Right lobe of liver (tissue), 6 donors: ENCODE measurements at regions not wholly inside any gene's neighbourhood (a gene's known extent, or its start where the extent isn't known, plus 50 kb on each side); places are given as distances from the start of the nearest gene placed in this dataset.
"Not testable (repeated sequence)": the region's sequence is repeated elsewhere in the genome, so short reads cannot be mapped to it uniquely, and the experiment has no call there.

ENCODE experiments used
- ATAC-seq, 4 donors: fragments of 200-7000 bp; cut with Tn5 transposase; one replicate each; pipeline ENCODE4 v1.9.1; 2020; ENCODE audit warnings: mild to moderate bottlenecking in 4 of 4, moderate library complexity in 4 of 4
- DNase-seq, 3 donors: peaks; one replicate each; pipeline ENCODE4 v3.0.0-alpha.2; 2020
- H3K27ac ChIP-seq, 3 donors: fragments of 200-600 bp; one replicate each; pipeline ENCODE4 v1.8.0; 2022
- H3K27me3 ChIP-seq, 2 donors: fragments of 200-600 bp; one replicate each; pipeline ENCODE4 v1.8.0; 2022
- H3K36me3 ChIP-seq, 4 donors: fragments of 200-600 bp; sonication (generic) in 1 of 4; one replicate each; pipeline versions ENCODE4 v1.5.1 to v1.8.0; 2017 to 2022; ENCODE audit warnings: control low read depth in 1 of 4
- H3K4me1 ChIP-seq, 4 donors: fragments of 200-600 bp; sonication (generic) in 1 of 4; one replicate each; pipeline versions ENCODE4 v1.5.1 to v1.8.0; 2017 to 2022; ENCODE audit warnings: control low read depth in 1 of 4
- H3K4me3 ChIP-seq, 3 donors: fragments of 200-600 bp; one replicate each; pipeline ENCODE4 v1.8.0; 2022
- H3K9me3 ChIP-seq, 4 donors: fragments of 200-600 bp; sonication (generic) in 1 of 4; one replicate each; pipeline versions ENCODE4 v1.5.1 to v1.8.0; 2017 to 2022; ENCODE audit warnings: control low read depth in 1 of 4
- POLR2A ChIP-seq: fragments of 450-650 bp; IDR thresholded peaks from one replicate; pipeline ENCODE4 v1.6.1; 2017; ENCODE audit warnings: antibody characterized with exemption, mild to moderate bottlenecking
- WGBS: methylation state at CpG from one replicate; pipeline ENCODE4 v1.1.6; 2018; ENCODE audit warnings: low coverage, low lambda C conversion rate; ENCODE audit not compliant: insufficient coverage; ENCODE audit errors: missing lambda C conversion rate; 5-methylcytosine and 5-hydroxymethylcytosine counted together
- intact Hi-C, 2 donors: fragments of 100-400 bp; cut with DNase I; formaldehyde crosslinking; loops; one replicate each; pipeline versions ENCODE4 v1.11.2 to v1.14.1; 2022
- TF ChIP-seq, protein P1 (sequence below), 4 donors: fragments of 200-600 bp in 3 of 4; fragments of 450-650 bp in 1 of 4; IDR thresholded peaks; one replicate each; pipeline versions ENCODE4 v1.5.1 to v1.8.0; 2016 to 2022; ENCODE audit warnings: antibody characterized with exemption in 4 of 4, mild to moderate bottlenecking in 2 of 4
- donor health status: DM: no; HTN: yes; CAD: no.
- donor health status: DM: no; HTN: no; CAD: no.
- donor health status: DM: no; HTN: no; CAD: no.
- donor health status: DM: no; HTN: yes; CAD: no.
- donor health status: DM: no; HTN: yes; CAD: no.

DNA sequence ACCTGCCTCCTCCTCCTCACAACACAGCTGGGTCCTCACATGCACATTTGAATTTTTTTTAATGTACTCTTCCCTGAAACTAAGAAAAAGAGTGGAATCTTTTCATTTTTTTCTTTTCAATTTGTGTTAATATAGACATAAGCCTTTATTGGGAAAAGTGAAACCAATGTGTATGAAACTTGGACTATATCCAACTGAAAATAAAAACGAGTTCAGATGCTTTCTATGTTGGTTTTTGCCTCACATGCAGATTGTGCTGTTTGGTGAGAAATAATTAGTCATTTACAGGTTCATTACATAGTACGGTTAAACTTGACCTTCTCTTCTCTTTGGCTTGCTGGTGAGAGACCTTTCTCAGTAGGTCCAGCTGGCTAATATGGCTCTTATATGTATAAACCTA lies 515.2 kb upstream of the FANCL start:
- no peaks in the 10 kb centered on the region for H3K36me3 ChIP-seq
- no peak for TF ChIP-seq POLR2A
- TF ChIP-seq, protein P1, sequence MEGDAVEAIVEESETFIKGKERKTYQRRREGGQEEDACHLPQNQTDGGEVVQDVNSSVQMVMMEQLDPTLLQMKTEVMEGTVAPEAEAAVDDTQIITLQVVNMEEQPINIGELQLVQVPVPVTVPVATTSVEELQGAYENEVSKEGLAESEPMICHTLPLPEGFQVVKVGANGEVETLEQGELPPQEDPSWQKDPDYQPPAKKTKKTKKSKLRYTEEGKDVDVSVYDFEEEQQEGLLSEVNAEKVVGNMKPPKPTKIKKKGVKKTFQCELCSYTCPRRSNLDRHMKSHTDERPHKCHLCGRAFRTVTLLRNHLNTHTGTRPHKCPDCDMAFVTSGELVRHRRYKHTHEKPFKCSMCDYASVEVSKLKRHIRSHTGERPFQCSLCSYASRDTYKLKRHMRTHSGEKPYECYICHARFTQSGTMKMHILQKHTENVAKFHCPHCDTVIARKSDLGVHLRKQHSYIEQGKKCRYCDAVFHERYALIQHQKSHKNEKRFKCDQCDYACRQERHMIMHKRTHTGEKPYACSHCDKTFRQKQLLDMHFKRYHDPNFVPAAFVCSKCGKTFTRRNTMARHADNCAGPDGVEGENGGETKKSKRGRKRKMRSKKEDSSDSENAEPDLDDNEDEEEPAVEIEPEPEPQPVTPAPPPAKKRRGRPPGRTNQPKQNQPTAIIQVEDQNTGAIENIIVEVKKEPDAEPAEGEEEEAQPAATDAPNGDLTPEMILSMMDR (IDR thresholded peaks at IDR 0.05) = no peak
- intact Hi-C loops = no loop called here
- 22% methylated on average over 2 of the region's 2 CpGs for whole genome bisulfite sequencing
- DNase-seq = no peak
- H3K9me3 ChIP-seq = no peaks in the 10 kb centered on the region
- no peaks in the 10 kb centered on the region for H3K27me3 ChIP-seq
- H3K4me3 ChIP-seq = no peak overlapping the region
- no peak for ATAC-seq
- H3K4me1 ChIP-seq = no peaks in the 10 kb centered on the region
- no peak overlapping the region for H3K27ac ChIP-seq

DNA sequence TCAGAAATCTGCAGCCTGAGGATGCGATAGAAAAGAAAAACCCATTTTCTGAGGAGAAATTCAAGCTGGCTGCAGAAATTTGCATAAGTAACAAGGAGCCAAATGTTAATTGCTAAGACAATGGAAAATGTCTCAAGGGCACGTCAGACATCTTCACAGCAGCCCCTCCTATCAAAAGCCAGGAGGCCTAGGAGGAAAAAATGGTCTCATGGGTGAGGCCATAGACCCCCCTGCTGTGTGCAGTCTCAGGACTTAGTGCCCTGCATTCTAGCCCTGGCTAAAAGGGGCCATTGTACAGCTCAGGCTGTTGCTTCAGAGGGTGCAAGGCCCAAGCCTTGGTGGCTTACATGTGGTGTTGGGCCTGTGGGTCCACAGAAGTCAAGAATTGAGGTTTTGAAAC lies 511.4 kb upstream of the FANCL start:
- intact Hi-C loops, H3K9me3 ChIP-seq, H3K27ac ChIP-seq, H3K4me3 ChIP-seq, H3K27me3 ChIP-seq, ATAC-seq, H3K36me3 ChIP-seq, H3K4me1 ChIP-seq, DNase-seq: not testable (repeated sequence)
- WGBS = 52% methylated on average over 2 of the region's 2 CpGs

GRCh38 chr2:58751676-58752075 lies 510.6 kb upstream of the FANCL start:
- ATAC-seq, H3K9me3 ChIP-seq: not testable (repeated sequence)
- 56% methylated on average over 3 of the region's 3 CpGs for WGBS

GRCh38 chr2:58749041-58749440 lies 507.9 kb upstream of the FANCL start:
- DNase-seq (no peak), ATAC-seq (no peak)
- Histone ChIP-seq H3K27me3 (no peaks in the 10 kb centered on the region), H3K4me3 (no peak overlapping the region), H3K9me3 (no peaks in the 10 kb centered on the region), H3K36me3 (no peaks in the 10 kb centered on the region), H3K4me1 (no peaks in the 10 kb centered on the region), H3K27ac (no peak overlapping the region)
- intact Hi-C loops = no loop called here
- TF ChIP-seq, protein P1 (IDR thresholded peaks at IDR 0.05) = no peak
- no peak for TF ChIP-seq POLR2A

More at GRCh38 chr2:58751676-58752075, 510.6 kb upstream of the FANCL start:
- DNase-seq, H3K36me3 ChIP-seq, H3K27ac ChIP-seq, H3K4me3 ChIP-seq, H3K4me1 ChIP-seq, intact Hi-C loops, H3K27me3 ChIP-seq: not testable (repeated sequence)

GRCh38 chr2:58745334-58745733 lies 504.2 kb upstream of the FANCL start:
- ATAC-seq, H3K27me3 ChIP-seq, H3K36me3 ChIP-seq, H3K4me3 ChIP-seq, H3K4me1 ChIP-seq, intact Hi-C loops, H3K9me3 ChIP-seq, H3K27ac ChIP-seq, DNase-seq: not testable (repeated sequence)
- 27% methylated on average over 2 of the region's 2 CpGs for WGBS

DNA sequence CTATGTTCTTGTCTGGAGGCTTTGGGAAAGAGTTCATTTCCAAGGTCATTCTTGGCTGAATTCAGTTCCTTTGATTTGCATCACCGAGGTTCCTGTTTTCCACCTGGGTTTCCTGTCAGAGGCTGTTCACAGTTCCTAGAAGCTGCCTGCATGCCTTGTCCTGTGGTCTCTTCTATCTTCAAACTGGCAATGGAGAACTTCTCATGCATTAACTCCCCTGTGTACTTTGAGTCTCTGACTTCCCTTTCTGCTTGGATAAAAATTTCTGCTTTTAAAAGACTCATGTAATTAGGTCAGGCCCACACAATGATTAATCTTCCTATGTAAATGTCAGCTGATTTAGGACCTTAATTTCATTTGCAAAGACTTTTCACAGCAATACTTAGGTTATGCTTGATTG lies 499.3 kb upstream of the FANCL start:
- H3K36me3 ChIP-seq = no peaks in the 10 kb centered on the region
- DNase-seq (no peak), ATAC-seq (no peak)
- H3K27me3 ChIP-seq = no peaks in the 10 kb centered on the region
- H3K4me3 ChIP-seq = no peak overlapping the region
- TF ChIP-seq, protein P1 (IDR thresholded peaks at IDR 0.05) = no peak
- no peak for TF ChIP-seq POLR2A
- no peaks in the 10 kb centered on the region for H3K4me1 ChIP-seq
- 47% methylated on average over 1 of the region's 1 CpG for WGBS
- no peaks in the 10 kb centered on the region for H3K9me3 ChIP-seq
- intact Hi-C loops = no loop called here
- no peak overlapping the region for H3K27ac ChIP-seq
